SU-DHL-6 (cell line): ENCODE measurements at regions not wholly inside any gene's neighbourhood (a gene's known extent, or its start where the extent isn't known, plus 50 kb on each side); places are given as distances from the start of the nearest gene placed in this dataset.

Experiments used
- H2AFZ ChIP-seq: fragments of 200-600 bp; sonication (generic); 2 replicates; pipeline ENCODE4 v1.6.1; 2014; ENCODE audit warnings: low read depth, mild to moderate bottlenecking, moderate library complexity, mixed read lengths, antibody characterized with exemption, low read length; ENCODE audit not compliant: severe bottlenecking
- H3F3A ChIP-seq: fragments of 200-600 bp; shearing (Covaris generic); 2 replicates; pipeline ENCODE4 v1.6.0; 2016; ENCODE audit warnings: antibody characterized with exemption, mild to moderate bottlenecking; ENCODE audit not compliant: insufficient read depth
- H3K27ac ChIP-seq: fragments of 200-600 bp; sonication (generic); 2 replicates; pipeline ENCODE4 v1.5.1; 2016; ENCODE audit warnings: low read depth, mild to moderate bottlenecking, low read length, moderate library complexity, mixed read lengths
- H3K27me3 ChIP-seq: fragments of 200-600 bp; sonication (generic), shearing (Covaris generic); 2 replicates; pipeline ENCODE4 v1.6.0; 2014; ENCODE audit warnings: mild to moderate bottlenecking, low read length
- H3K36me3 ChIP-seq: fragments of 200-600 bp; sonication (generic); 2 replicates; pipeline ENCODE4 v1.6.1; 2014; ENCODE audit warnings: mild to moderate bottlenecking, low read length, mixed read lengths
- H3K4me2 ChIP-seq: fragments of 300-600, 200-600 bp; shearing (Covaris generic), sonication (generic); 2 replicates; pipeline ENCODE4 v1.6.0; 2014; ENCODE audit warnings: low read length, low read depth, mild to moderate bottlenecking; ENCODE audit not compliant: poor library complexity, severe bottlenecking
- H3K4me3 ChIP-seq: fragments of 200-600 bp; sonication (generic); 2 replicates; pipeline ENCODE4 v1.5.1; 2014; ENCODE audit warnings: antibody characterized with exemption, low read length, mild to moderate bottlenecking, mixed read lengths; ENCODE audit not compliant: insufficient read depth, poor library complexity, severe bottlenecking
- H3K79me2 ChIP-seq: fragments of 200-600 bp; sonication (generic); 2 replicates; pipeline ENCODE4 v1.6.1; 2014; ENCODE audit warnings: mild to moderate bottlenecking, low read length, moderate library complexity; ENCODE audit not compliant: insufficient read depth
- H3K9ac ChIP-seq: fragments of 200-600 bp; sonication (generic); 2 replicates; pipeline ENCODE4 v1.7.0; 2014; ENCODE audit warnings: mild to moderate bottlenecking, low read length
- H3K9me2 ChIP-seq: fragments of 200-600 bp; sonication (generic); replicated peaks from 2 replicates; pipeline ENCODE4 v1.6.1; 2014; ENCODE audit warnings: low read length; ENCODE audit not compliant: insufficient read depth
- H3K9me3 ChIP-seq: fragments of 200-600 bp; sonication (generic); 2 replicates; pipeline ENCODE4 v1.6.1; 2014; ENCODE audit warnings: low read length, mixed read lengths; ENCODE audit not compliant: insufficient read depth
- H4K20me1 ChIP-seq: fragments of 200-600 bp; sonication (generic); 2 replicates; pipeline ENCODE4 v1.6.1; 2014; ENCODE audit warnings: low read depth, mild to moderate bottlenecking, antibody characterized with exemption, low read length, moderate library complexity, mixed read lengths
- EZH2phosphoT487 ChIP-seq: fragments of 200-600 bp; sonication (generic), shearing (Covaris generic); conservative IDR thresholded peaks from 2 replicates; pipeline ENCODE4 v1.6.1; 2018; ENCODE audit warnings: mild to moderate bottlenecking, antibody characterized with exemption, low read length, moderate library complexity, mixed read lengths
- TF ChIP-seq, protein P1 (sequence below): fragments of 200-600 bp; sonication (generic); IDR thresholded peaks from one replicate; pipeline ENCODE4 v1.5.1; 2017; ENCODE audit warnings: antibody characterized with exemption, mild to moderate bottlenecking, low read length, moderate library complexity; ENCODE audit not compliant: insufficient read depth, poor library complexity, severe bottlenecking

DNA sequence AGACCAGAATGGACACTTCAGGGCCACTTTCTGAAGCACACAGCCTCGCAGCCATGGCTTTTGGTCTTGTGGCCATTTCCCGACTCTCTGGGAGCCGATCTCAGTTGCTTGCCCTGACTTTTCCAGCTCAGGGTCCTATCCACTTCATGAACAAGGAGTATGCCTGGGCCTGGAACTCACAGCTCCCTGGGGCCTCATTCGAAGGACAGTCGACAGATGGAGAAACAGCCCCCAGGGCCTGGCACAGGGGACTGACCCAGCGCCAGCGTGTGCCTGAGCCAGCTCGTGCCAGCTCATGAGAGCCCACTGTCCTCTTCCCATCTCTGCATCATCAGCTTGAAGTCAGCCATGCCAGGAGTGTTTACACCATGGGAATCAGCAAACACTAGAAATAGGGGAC lies 134.6 kb upstream of the GPC1 start:
- TF ChIP-seq EZH2phosphoT487: no peak
- TF ChIP-seq, protein P1, sequence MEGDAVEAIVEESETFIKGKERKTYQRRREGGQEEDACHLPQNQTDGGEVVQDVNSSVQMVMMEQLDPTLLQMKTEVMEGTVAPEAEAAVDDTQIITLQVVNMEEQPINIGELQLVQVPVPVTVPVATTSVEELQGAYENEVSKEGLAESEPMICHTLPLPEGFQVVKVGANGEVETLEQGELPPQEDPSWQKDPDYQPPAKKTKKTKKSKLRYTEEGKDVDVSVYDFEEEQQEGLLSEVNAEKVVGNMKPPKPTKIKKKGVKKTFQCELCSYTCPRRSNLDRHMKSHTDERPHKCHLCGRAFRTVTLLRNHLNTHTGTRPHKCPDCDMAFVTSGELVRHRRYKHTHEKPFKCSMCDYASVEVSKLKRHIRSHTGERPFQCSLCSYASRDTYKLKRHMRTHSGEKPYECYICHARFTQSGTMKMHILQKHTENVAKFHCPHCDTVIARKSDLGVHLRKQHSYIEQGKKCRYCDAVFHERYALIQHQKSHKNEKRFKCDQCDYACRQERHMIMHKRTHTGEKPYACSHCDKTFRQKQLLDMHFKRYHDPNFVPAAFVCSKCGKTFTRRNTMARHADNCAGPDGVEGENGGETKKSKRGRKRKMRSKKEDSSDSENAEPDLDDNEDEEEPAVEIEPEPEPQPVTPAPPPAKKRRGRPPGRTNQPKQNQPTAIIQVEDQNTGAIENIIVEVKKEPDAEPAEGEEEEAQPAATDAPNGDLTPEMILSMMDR: no peak
- no peak overlapping the region for H3K4me3 ChIP-seq
- H3K36me3 ChIP-seq: no peaks in the 10 kb centered on the region
- no peak overlapping the region for H3K4me2 ChIP-seq
- H3K79me2 ChIP-seq: no peaks in the 10 kb centered on the region
- H3K9me2 ChIP-seq: no peaks in the 10 kb centered on the region
- no peaks in the 10 kb centered on the region for H4K20me1 ChIP-seq
- H3F3A ChIP-seq: no peaks in the 10 kb centered on the region
- H2AFZ ChIP-seq: no peak overlapping the region
- H3K27me3 ChIP-seq: no peaks in the 10 kb centered on the region
- no peak overlapping the region for H3K27ac ChIP-seq
- no peaks in the 10 kb centered on the region for H3K9me3 ChIP-seq
- H3K9ac ChIP-seq: no peak overlapping the region

- no peaks in the 10 kb centered on the region for H3K79me2 ChIP-seq
- H3K27ac ChIP-seq: no peak overlapping the region
- H4K20me1 ChIP-seq: no peaks in the 10 kb centered on the region
- H3K27me3 ChIP-seq: no peaks in the 10 kb centered on the region
- no peak overlapping the region for H3K9ac ChIP-seq
- H3K4me2 ChIP-seq: no peak overlapping the region
- H3K9me2 ChIP-seq: no peaks in the 10 kb centered on the region
- H3K9me3 ChIP-seq: no peaks in the 10 kb centered on the region
- H2AFZ ChIP-seq: no peak overlapping the region
- no peak for TF ChIP-seq EZH2phosphoT487
- TF ChIP-seq, protein P1: no peak
- H3K4me3 ChIP-seq: no peak overlapping the region
- no peaks in the 10 kb centered on the region for H3K36me3 ChIP-seq
- no peaks in the 10 kb centered on the region for H3F3A ChIP-seq
Observed at GRCh38 chr2:240301256-240301795, 134.1 kb upstream of the GPC1 start.

- no peaks in the 10 kb centered on the region for H3K9me3 ChIP-seq
- TF ChIP-seq, protein P1: no peak
- TF ChIP-seq EZH2phosphoT487: no peak
- H3K4me3 ChIP-seq: no peak overlapping the region
- H3K9me2 ChIP-seq: no peaks in the 10 kb centered on the region
- no peak overlapping the region for H3K27ac ChIP-seq
- H3K27me3 ChIP-seq: no peaks in the 10 kb centered on the region
- no peak overlapping the region for H3K9ac ChIP-seq
- H3K4me2 ChIP-seq: no peak overlapping the region
- no peak overlapping the region for H2AFZ ChIP-seq
- no peaks in the 10 kb centered on the region for H3K36me3 ChIP-seq
- H4K20me1 ChIP-seq: no peaks in the 10 kb centered on the region
- no peaks in the 10 kb centered on the region for H3K79me2 ChIP-seq
- no peaks in the 10 kb centered on the region for H3F3A ChIP-seq
Observed at GRCh38 chr2:240302041-240302440, 133.4 kb upstream of the GPC1 start.
